HG02623 (cell line): ENCODE measurements at regions not wholly inside any gene's neighbourhood (a gene's known extent, or its start where the extent isn't known, plus 50 kb on each side); places are given as distances from the start of the nearest gene placed in this dataset.
"Not testable (repeated sequence)": the region's sequence is repeated elsewhere in the genome, so short reads cannot be mapped to it uniquely, and the experiment has no call there.

Experiments
- ATAC-seq: cut with Tn5 transposase; IDR thresholded peaks from one replicate; pipeline ENCODE4 v1.9.1; 2021; ENCODE audit warnings: moderate library complexity; ENCODE audit not compliant: unreplicated experiment

- ATAC-seq, result no peak
Measured at GRCh38 chr1:242826701-242827336, 302.3 kb upstream of the PLD5 start.

GRCh38 chr1:242824435-242824834, 299.9 kb upstream of the PLD5 start:
- ATAC-seq, result no peak

DNA sequence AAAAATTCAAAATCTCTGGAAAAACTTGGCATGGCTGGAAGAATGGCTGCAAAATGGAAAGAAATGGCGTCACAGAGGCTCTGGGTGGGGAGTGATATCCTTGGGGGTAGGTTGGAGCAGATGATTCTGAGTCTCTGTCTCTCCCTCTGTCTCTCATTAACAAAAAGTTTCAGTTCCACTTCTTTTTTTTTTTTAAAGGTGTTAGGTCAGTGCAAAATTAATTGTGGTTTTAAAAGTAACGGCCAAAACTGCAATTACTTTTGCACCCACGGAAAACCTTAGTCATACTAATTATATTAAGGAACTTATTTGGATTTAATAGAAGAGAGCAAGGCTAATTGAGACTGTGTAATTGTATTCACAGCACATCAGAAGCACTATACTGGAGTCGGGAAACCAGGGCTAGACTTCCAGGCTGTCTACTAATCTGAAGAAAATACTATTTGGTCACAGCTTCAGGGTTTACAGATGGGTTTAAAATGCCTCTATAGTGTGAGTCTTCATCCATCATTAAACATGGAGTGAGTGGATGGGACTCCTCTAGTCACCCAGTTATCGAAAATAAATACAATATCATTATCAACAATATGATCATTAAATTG, 289.1 kb upstream of the PLD5 start:
- peak; percentile 81 for ATAC-seq

- no peak for ATAC-seq
Measured at GRCh38 chr1:242811092-242811840, 286.8 kb upstream of the PLD5 start.

GRCh38 chr1:242806324-242806723, 281.8 kb upstream of the PLD5 start:
- ATAC-seq, result no peak

DNA sequence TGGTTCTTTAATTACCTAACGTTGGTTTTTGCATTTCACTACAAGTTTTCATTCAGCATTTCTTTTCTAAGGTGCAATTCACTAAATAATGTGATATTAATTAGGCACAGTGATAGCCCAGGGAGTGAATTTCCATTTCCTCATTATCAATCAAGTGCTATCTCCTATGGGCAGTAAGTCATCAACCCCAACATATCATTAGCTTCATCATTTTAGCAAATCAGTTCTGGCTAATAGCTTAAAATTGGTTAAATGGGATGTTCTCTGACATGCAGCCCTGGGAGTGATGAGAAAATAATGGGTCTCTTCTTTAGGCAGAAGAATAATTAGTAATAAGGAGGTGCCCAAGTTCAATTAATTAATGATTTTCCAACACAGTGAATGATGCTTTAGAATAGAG, 280.9 kb upstream of the PLD5 start:
- not testable (repeated sequence) for ATAC-seq

DNA sequence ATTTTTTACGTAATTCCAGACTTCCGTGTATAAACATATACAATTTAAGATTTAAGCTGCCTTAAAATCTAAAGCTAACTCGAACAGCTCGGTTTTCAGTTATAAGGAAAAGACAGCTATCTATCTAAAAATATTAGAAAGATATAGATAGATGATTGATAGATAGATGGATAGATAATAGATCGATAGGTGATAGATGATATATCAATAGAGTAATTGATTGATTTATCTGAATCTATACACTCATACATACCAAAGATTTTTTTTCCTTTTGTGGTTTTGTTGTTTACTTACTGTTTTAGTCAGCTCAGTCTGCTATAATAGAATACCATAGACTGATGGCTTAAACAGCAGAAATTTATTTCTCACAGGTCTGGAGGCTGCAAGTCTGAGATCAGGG, 278.5 kb upstream of the PLD5 start:
- ATAC-seq, result no peak

- ATAC-seq, result peak; percentile 72
Measured at GRCh38 chr1:242800521-242800920, 276.0 kb upstream of the PLD5 start.

DNA sequence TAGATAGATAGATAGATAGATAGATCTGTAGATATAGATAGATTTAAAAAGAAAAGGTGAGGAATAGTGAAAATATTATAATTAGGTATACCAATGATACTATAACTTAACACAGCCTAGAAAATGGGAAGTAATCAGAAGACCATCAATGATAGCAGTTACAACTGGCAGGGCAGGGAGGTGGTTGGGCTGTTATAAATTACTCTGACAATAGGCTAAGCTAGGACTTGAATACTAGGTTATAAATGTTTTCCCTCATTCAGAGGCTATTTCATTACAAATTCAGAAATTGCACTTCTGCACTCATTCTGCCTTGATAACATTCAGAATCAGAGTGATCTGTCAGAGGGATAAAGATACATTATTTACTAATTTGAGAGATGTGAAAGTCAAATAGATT, 273.4 kb upstream of the PLD5 start:
- ATAC-seq, result no peak

DNA sequence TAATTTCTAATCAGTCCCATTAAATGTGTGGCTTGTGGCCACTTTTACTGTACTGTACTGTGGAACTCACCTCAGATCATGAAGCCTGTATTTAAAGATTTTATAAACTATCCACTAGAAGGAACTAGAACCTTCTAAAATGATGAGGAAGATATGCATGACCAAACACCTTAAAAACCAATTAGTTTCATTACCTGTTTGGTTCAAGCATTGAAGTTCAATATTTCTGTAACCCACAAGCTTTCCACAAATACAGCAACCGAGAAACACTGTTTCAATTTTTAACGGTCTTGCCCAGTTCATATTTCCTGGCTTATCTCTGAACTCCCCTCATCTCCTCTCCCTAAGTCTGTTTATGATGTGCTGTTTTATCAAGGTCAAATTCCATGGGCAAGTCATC, 264.3 kb upstream of the PLD5 start:
- peak; percentile 71 for ATAC-seq

- ATAC-seq, result no peak
Measured at GRCh38 chr1:242787968-242788367, 263.5 kb upstream of the PLD5 start.

GRCh38 chr1:242784807-242785206, 260.3 kb upstream of the PLD5 start:
- ATAC-seq, result no peak

- peak; percentile 81 for ATAC-seq
Measured at GRCh38 chr1:242784084-242784483, 259.6 kb upstream of the PLD5 start.

GRCh38 chr1:242774256-242774655, 249.8 kb upstream of the PLD5 start:
- no peak for ATAC-seq

DNA sequence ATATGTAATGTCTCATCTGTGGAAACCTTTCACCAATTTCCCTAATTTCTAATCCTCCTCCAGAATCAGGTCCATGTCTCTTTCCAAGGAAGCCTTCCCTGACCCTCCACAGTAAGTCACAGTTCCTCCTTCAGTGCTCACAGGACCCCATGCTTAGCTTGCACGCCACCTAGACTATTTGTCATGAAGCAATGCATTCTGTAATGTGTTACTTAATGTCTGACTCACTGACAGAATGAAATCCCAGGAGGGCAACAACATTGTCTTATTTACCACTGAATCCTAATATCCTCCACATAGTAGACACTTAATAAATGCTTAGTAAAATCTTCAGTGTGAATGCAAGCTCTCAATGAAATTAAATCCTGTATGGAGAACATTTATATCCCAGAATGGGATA, 245.9 kb upstream of the PLD5 start:
- ATAC-seq, result no peak

DNA sequence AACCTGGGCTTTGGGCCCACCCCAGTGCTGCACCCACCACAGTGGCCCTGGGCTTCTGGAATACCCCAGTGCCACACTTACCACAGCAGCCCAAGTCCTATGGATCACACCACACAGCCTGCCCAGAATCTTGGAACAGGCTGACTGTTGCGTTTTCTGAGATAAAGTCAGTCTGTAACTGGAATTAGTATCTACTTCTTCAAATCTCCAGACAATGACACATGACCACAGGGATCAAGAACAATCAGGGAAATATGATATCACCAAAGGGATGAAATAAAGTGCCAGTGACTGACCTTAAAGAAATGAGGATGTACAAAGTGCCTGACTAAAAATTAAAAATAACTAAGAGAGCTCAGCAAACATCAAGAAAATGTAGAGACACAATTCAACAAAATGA, 239.7 kb upstream of the PLD5 start:
- ATAC-seq, result no peak

GRCh38 chr1:242761556-242761955, 237.1 kb upstream of the PLD5 start:
- no peak for ATAC-seq

GRCh38 chr1:242754926-242755325, 230.4 kb upstream of the PLD5 start:
- ATAC-seq, result no peak

GRCh38 chr1:242754125-242754524, 229.6 kb upstream of the PLD5 start:
- ATAC-seq, result no peak

DNA sequence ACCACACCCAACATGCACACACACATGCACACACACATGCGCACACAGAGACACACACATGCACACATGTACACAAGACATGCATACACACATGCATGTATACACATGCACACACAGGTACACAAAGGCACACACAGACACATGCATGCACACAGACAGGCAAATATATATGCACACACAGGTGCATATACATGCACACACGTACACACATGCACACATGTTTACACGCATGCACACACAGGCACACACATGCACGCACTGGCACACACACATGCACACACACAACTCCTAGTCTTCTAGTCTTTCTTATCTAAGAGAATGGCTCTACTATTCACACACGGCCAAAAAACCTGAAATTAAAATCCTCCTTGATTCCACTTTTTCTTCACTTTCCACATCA, 222.7 kb upstream of the PLD5 start:
- no peak for ATAC-seq

GRCh38 chr1:242745079-242745478, 220.6 kb upstream of the PLD5 start:
- ATAC-seq, result no peak
